Prostate gland (tissue), 2 donors: ENCODE measurements at regions not wholly inside any gene's neighbourhood (a gene's known extent, or its start where the extent isn't known, plus 50 kb on each side); places are given as distances from the start of the nearest gene placed in this dataset.

ENCODE experiments used
- CTCF ChIP-seq, 4 experiments: fragments of 200-600 bp in 2 of 4; fragments of 450-650 bp in 2 of 4; sonication (generic) in 2 of 4; IDR thresholded peaks; 1 replicate in 3 of 4; 2 replicates in 1 of 4; pipeline ENCODE4 v1.5.1; 2016 to 2019; ENCODE audit warnings: antibody characterized with exemption in 4 of 4, mild to moderate bottlenecking in 2 of 4, moderate library complexity in 2 of 4
- POLR2A ChIP-seq: fragments of 450-650 bp; IDR thresholded peaks from one replicate; pipeline ENCODE4 v1.6.1; 2016; ENCODE audit warnings: antibody characterized with exemption, mild to moderate bottlenecking
- POLR2AphosphoS5 ChIP-seq: sonication (generic); formaldehyde crosslinking; IDR thresholded peaks from one replicate; pipeline ENCODE4 v1.6.1; 2017; ENCODE audit warnings: antibody characterized with exemption

GRCh38 chr2:3962719-3963118, 259.3 kb downstream of the DCDC2C start:
- no peak for TF ChIP-seq CTCF (IDR thresholded peaks at IDR 0.05)
- TF ChIP-seq POLR2A, result no peak
- no peak for TF ChIP-seq POLR2AphosphoS5
